H9 (cell line): ENCODE measurements at regions not wholly inside any gene's neighbourhood (a gene's known extent, or its start where the extent isn't known, plus 50 kb on each side); places are given as distances from the start of the nearest gene placed in this dataset.

ENCODE experiments used
- DNase-seq: peaks from one replicate; pipeline ENCODE4 v3.0.0-alpha.2; 2017
- H2AFZ ChIP-seq: one replicate; pipeline ENCODE4 v1.6.1; 2013; ENCODE audit warnings: mild to moderate bottlenecking, low read length, control low read depth, moderate library complexity
- H2AK5ac ChIP-seq: 2 replicates; pipeline ENCODE4 v1.6.1; 2013; ENCODE audit warnings: low read length, control low read depth, mixed read lengths; ENCODE audit not compliant: insufficient read length
- H2BK120ac ChIP-seq: one replicate; pipeline ENCODE4 v1.6.1; 2013; ENCODE audit warnings: low read depth, mild to moderate bottlenecking, low read length, control low read depth, inconsistent platforms; ENCODE audit not compliant: poor library complexity, severe bottlenecking
- H2BK12ac ChIP-seq: 2 replicates; pipeline ENCODE4 v1.6.1; 2013; ENCODE audit warnings: low read length, control low read depth, mixed read lengths, low read depth; ENCODE audit not compliant: insufficient read length
- H2BK15ac ChIP-seq: 2 replicates; pipeline ENCODE4 v1.6.1; 2013; ENCODE audit warnings: low read depth, low read length, control low read depth
- H2BK20ac ChIP-seq: one replicate; pipeline ENCODE4 v1.6.1; 2013; ENCODE audit warnings: low read depth, mild to moderate bottlenecking, low read length, control low read depth, inconsistent platforms; ENCODE audit not compliant: poor library complexity, severe bottlenecking
- H2BK5ac ChIP-seq: 2 replicates; pipeline ENCODE4 v1.6.1; 2013; ENCODE audit warnings: low read length, control low read depth, mixed read lengths; ENCODE audit not compliant: insufficient read length
- H3K14ac ChIP-seq: 2 replicates; pipeline ENCODE4 v1.6.1; 2013; ENCODE audit warnings: low read length, control low read depth; ENCODE audit not compliant: insufficient read depth
- H3K18ac ChIP-seq: 2 replicates; pipeline ENCODE4 v1.6.1; 2013; ENCODE audit warnings: low read depth, mild to moderate bottlenecking, mixed read lengths, low read length, control low read depth; ENCODE audit not compliant: insufficient read length
- H3K23ac ChIP-seq: 2 replicates; pipeline ENCODE4 v1.6.1; 2013; ENCODE audit warnings: low read length, control low read depth, mixed read lengths, low read depth; ENCODE audit not compliant: insufficient read length
- H3K23me2 ChIP-seq: 2 replicates; pipeline ENCODE4 v1.6.1; 2013; ENCODE audit warnings: low read depth, mild to moderate bottlenecking, mixed read lengths, low read length, control low read depth; ENCODE audit not compliant: insufficient read length, poor library complexity, severe bottlenecking
- H3K27ac ChIP-seq: 2 replicates; pipeline ENCODE4 v1.5.1; 2013; ENCODE audit warnings: low read length, control low read depth, mixed read lengths, low read depth; ENCODE audit not compliant: insufficient read length
- H3K27me3 ChIP-seq: 2 replicates; pipeline ENCODE4 v1.6.1; 2013; ENCODE audit warnings: low read length, control low read depth, inconsistent platforms; ENCODE audit not compliant: insufficient read depth
- H3K4ac ChIP-seq: 2 replicates; pipeline ENCODE4 v1.6.1; 2013; ENCODE audit warnings: low read depth, mild to moderate bottlenecking, control low read depth, inconsistent platforms, low read length, moderate library complexity
- H3K4me1 ChIP-seq: 2 replicates; pipeline ENCODE4 v1.6.1; 2013; ENCODE audit warnings: low read length, control low read depth, inconsistent platforms; ENCODE audit not compliant: insufficient read depth
- H3K4me2 ChIP-seq: 2 replicates; pipeline ENCODE4 v1.6.1; 2013; ENCODE audit warnings: low read length, control low read depth, mixed read lengths; ENCODE audit not compliant: insufficient read length, insufficient read depth
- H3K56ac ChIP-seq: 2 replicates; pipeline ENCODE4 v1.6.1; 2013; ENCODE audit warnings: low read depth, mild to moderate bottlenecking, mixed read lengths, low read length, control low read depth; ENCODE audit not compliant: insufficient read length
- H3K79me1 ChIP-seq: 2 replicates; pipeline ENCODE4 v1.6.1; 2013; ENCODE audit warnings: low read depth, mild to moderate bottlenecking, moderate library complexity, low read length, control low read depth, inconsistent platforms; ENCODE audit not compliant: insufficient read depth, poor library complexity, severe bottlenecking
- H3K79me2 ChIP-seq: 2 replicates; pipeline ENCODE4 v1.6.1; 2013; ENCODE audit warnings: low read length, control low read depth, inconsistent platforms; ENCODE audit not compliant: insufficient read depth
- H3K9ac ChIP-seq: 2 replicates; pipeline ENCODE4 v1.6.1; 2013; ENCODE audit warnings: low read length, control low read depth, mixed read lengths; ENCODE audit not compliant: insufficient read length; ENCODE audit errors: extremely low read depth
- H3K9me3 ChIP-seq: one replicate; pipeline ENCODE4 v1.6.1; 2013; ENCODE audit warnings: low read depth, low read length, inconsistent platforms; ENCODE audit not compliant: control insufficient read depth
- H3T11ph ChIP-seq: one replicate; pipeline ENCODE4 v1.6.1; 2013; ENCODE audit warnings: mild to moderate bottlenecking, low read length, control low read depth, inconsistent platforms
- H4K20me1 ChIP-seq: one replicate; pipeline ENCODE4 v1.6.1; 2013; ENCODE audit not compliant: control insufficient read depth, insufficient read length, insufficient read depth
- H4K5ac ChIP-seq: 2 replicates; pipeline ENCODE4 v1.6.1; 2013; ENCODE audit warnings: low read depth, mild to moderate bottlenecking, mixed read lengths, low read length, control low read depth; ENCODE audit not compliant: insufficient read length
- H4K8ac ChIP-seq: replicated peaks from 2 replicates; pipeline ENCODE4 v1.6.1; 2013; ENCODE audit warnings: low read length, control low read depth, mixed read lengths, low read depth; ENCODE audit not compliant: insufficient read length
- H4K91ac ChIP-seq: 2 replicates; pipeline ENCODE4 v1.6.1; 2013; ENCODE audit warnings: low read depth, mild to moderate bottlenecking, moderate library complexity, mixed read lengths, low read length, control low read depth; ENCODE audit not compliant: insufficient read length
- H3K27ac Mint-ChIP-seq, 3 experiments: 2 replicates in 2 of 3; 3 replicates in 1 of 3; pipeline ENCODE4 v1.8.0; 2020 to 2021; ENCODE audit warnings: mixed read lengths in 3 of 3, mild to moderate bottlenecking in 1 of 3, moderate library complexity in 1 of 3
- H3K27me3 Mint-ChIP-seq: 2 replicates; pipeline ENCODE4 v1.8.0; 2021; ENCODE audit warnings: low read depth, mild to moderate bottlenecking, moderate library complexity, mixed read lengths
- H3K36me3 Mint-ChIP-seq, 3 experiments: 2 replicates in 2 of 3; 3 replicates in 1 of 3; pipeline ENCODE4 v1.8.0; 2020 to 2021; ENCODE audit warnings: low read depth in 3 of 3, mixed read lengths in 3 of 3; ENCODE audit not compliant: insufficient read depth in 1 of 3
- H3K4me1 Mint-ChIP-seq, 2 experiments: 2 replicates each; pipeline ENCODE4 v1.8.0; 2020; ENCODE audit warnings: mixed read lengths in 2 of 2
- H3K4me3 Mint-ChIP-seq, 2 experiments: 2 replicates in 1 of 2; 3 replicates in 1 of 2; pipeline ENCODE4 v1.8.0; 2020 to 2021; ENCODE audit warnings: mild to moderate bottlenecking in 2 of 2, mixed read lengths in 2 of 2, moderate library complexity in 1 of 2
- H3K9me3 Mint-ChIP-seq, 2 experiments: 2 replicates in 1 of 2; 3 replicates in 1 of 2; pipeline ENCODE4 v1.8.0; 2020; ENCODE audit warnings: mild to moderate bottlenecking in 2 of 2, mixed read lengths in 2 of 2, moderate library complexity in 1 of 2
- CTCF ChIP-seq: fragments of 200-600 bp; sonication (generic); conservative IDR thresholded peaks from 3 replicates; pipeline ENCODE4 v1.8.0; 2021; ENCODE audit warnings: antibody characterized with exemption, mild to moderate bottlenecking
- WGBS: extraction: QIAGEN DNeasy Blood & Tissue Kit; methylation state at CpG from one replicate; pipeline ENCODE4 v1.1.7; 2013; ENCODE audit warnings: missing lambda C conversion rate, low lambda C conversion rate, mixed read lengths; ENCODE audit not compliant: insufficient read length; ENCODE audit errors: extremely low coverage; 5-methylcytosine and 5-hydroxymethylcytosine counted together

DNA sequence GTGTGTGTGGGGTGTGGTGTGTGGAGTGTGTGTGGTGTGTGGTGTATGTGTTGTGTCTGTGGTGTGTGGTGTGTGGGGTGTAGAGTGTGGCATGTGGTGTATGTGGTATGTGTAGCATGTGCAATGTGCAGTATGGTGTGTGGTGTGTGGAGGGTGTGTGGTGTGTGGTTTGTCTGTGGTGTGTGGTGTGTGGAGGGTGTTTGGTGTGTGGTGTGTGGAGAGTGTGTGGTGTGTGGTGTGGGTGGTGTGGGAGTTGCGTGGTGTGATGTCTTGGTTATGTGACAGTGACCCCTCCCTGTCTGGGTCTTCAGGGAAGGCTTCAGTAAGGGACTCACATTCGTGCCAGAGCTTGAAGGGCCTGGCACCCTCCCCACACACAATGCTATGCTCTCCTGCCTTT lies 718.2 kb upstream of the SOX11 start:
- Histone ChIP-seq H3K18ac (peak overlapping the region; percentile 4), H4K91ac (no peak overlapping the region), H3K56ac (no peak overlapping the region), H2BK15ac (no peak overlapping the region), H3K4me2 (no peak overlapping the region), H3K4ac (no peak overlapping the region), H2AFZ (no peak overlapping the region), H2BK5ac (no peak overlapping the region), H2BK20ac (no peak overlapping the region), H2BK120ac (no peak overlapping the region), H3K79me2 (no peaks in the 10 kb centered on the region), H3K14ac (no peak overlapping the region), H3K9me3 (no peaks in the 10 kb centered on the region), H3K27me3 (no peaks in the 10 kb centered on the region), H3K9ac (no peak overlapping the region), H3K23me2 (no peaks in the 10 kb centered on the region), H4K8ac (no peak overlapping the region), H2BK12ac (no peak overlapping the region), H3K27ac (no peak overlapping the region), H2AK5ac (no peak overlapping the region), H3T11ph (no peak overlapping the region), H3K4me1 (no peaks in the 10 kb centered on the region), H4K5ac (no peak overlapping the region), H4K20me1 (no peaks in the 10 kb centered on the region), H3K79me1 (no peaks in the 10 kb centered on the region), H3K23ac (no peak overlapping the region)
- H3K4me3 Mint-ChIP-seq, result no peak overlapping the region
- H3K36me3 Mint-ChIP-seq, result no peaks in the 10 kb centered on the region; a peak in 1 of 7 replicates
- WGBS, result no CpG with 5 or more reads among the region's 2 CpGs
- H3K27ac Mint-ChIP-seq, result no peak overlapping the region
- DNase-seq, result no peak
- peaks cover 3 to 7% of the 10 kb centered on the region in 2 experiments for H3K4me1 Mint-ChIP-seq
- no peak for TF ChIP-seq CTCF
- H3K9me3 Mint-ChIP-seq, result no peaks in the 10 kb centered on the region
- H3K27me3 Mint-ChIP-seq, result no peaks in the 10 kb centered on the region
